PC-3 (cell line): ENCODE measurements at regions not wholly inside any gene's neighbourhood (a gene's known extent, or its start where the extent isn't known, plus 50 kb on each side); places are given as distances from the start of the nearest gene placed in this dataset.

Experiments
- ATAC-seq: fragments of 200-7000 bp; cut with Tn5 transposase; 2 replicates; pipeline ENCODE4 v1.9.1; 2020; ENCODE audit warnings: mild to moderate bottlenecking, moderate library complexity
- BruUV-seq: library from RNA; stranded (reverse); fragments of 400-500 nt; replicated peaks from 2 replicates; lab custom pipeline; 2021; lab: Mats Ljungman, UMichigan
- CTCF ChIA-PET: fragments of 300-600 bp; sonication (Branson Sonifier 250); formaldehyde crosslinking; loops from one replicate; lab custom pipeline; 2022; ENCODE audit warnings: antibody characterized with exemption; lab: Charles Lee
- POLR2A ChIA-PET: fragments of 300-600 bp; sonication (Branson Sonifier 250); formaldehyde crosslinking; loops from one replicate; lab custom pipeline; 2022; ENCODE audit warnings: antibody characterized with exemption; ENCODE audit not compliant: unreplicated experiment; lab: Charles Lee
- DNase-seq: peaks from one replicate; pipeline ENCODE4 v3.0.0-alpha.2; 2015
- H2AFZ ChIP-seq: fragments of 300-600 bp; sonication (generic); 2 replicates; pipeline ENCODE4 v1.6.0; 2016; ENCODE audit warnings: antibody characterized with exemption, low read length
- H3F3A ChIP-seq: fragments of 300-600 bp; sonication (generic); one replicate; pipeline ENCODE4 v1.6.0; 2017; ENCODE audit warnings: antibody characterized with exemption, low read length, control low read depth, mild to moderate bottlenecking; ENCODE audit not compliant: unreplicated experiment
- H3K27ac ChIP-seq: fragments of 300-600 bp; sonication (generic); 2 replicates; pipeline ENCODE4 v1.5.1; 2016; ENCODE audit warnings: mild to moderate bottlenecking, low read length
- H3K27me3 ChIP-seq: fragments of 300-600 bp; sonication (generic); 2 replicates; pipeline ENCODE4 v1.6.1; 2016; ENCODE audit warnings: low read length, mixed read lengths
- H3K36me3 ChIP-seq: fragments of 300-600 bp; sonication (generic); 2 replicates; pipeline ENCODE4 v1.6.1; 2016; ENCODE audit warnings: low read depth, mixed run types, low read length, mixed read lengths
- H3K4me1 ChIP-seq: fragments of 300-600 bp; sonication (generic); 2 replicates; pipeline ENCODE4 v1.5.1; 2016; ENCODE audit warnings: low read length; ENCODE audit not compliant: insufficient read depth
- H3K4me2 ChIP-seq: fragments of 300-600 bp; sonication (generic); 2 replicates; pipeline ENCODE4 v1.6.0; 2016; ENCODE audit warnings: low read length
- H3K4me3 ChIP-seq: fragments of 300-600 bp; sonication (generic); 2 replicates; pipeline ENCODE4 v1.5.1; 2016; ENCODE audit warnings: mild to moderate bottlenecking, low read length, mixed read lengths
- H3K79me2 ChIP-seq: fragments of 300-600 bp; sonication (generic); 2 replicates; pipeline ENCODE4 v1.6.1; 2017; ENCODE audit warnings: low read length, mixed read lengths
- H3K9ac ChIP-seq: fragments of 300-600 bp; sonication (generic); 2 replicates; pipeline ENCODE4 v1.6.0; 2016; ENCODE audit warnings: mild to moderate bottlenecking, low read length
- H3K9me2 ChIP-seq: fragments of 300-600 bp; sonication (generic); replicated peaks from 2 replicates; pipeline ENCODE4 v1.6.1; 2016; ENCODE audit warnings: mixed run types, low read length, mixed read lengths
- H3K9me3 ChIP-seq: fragments of 300-600 bp; sonication (generic); 2 replicates; pipeline ENCODE4 v1.6.1; 2016; ENCODE audit warnings: low read length, mixed read lengths
- H4K20me1 ChIP-seq: fragments of 300-600 bp; sonication (generic); 2 replicates; pipeline ENCODE4 v1.6.1; 2016; ENCODE audit warnings: low read length, mixed read lengths
- EZH2 ChIP-seq: fragments of 300-600 bp; sonication (generic); IDR thresholded peaks from one replicate; pipeline ENCODE4 v1.6.1; 2017; ENCODE audit warnings: antibody characterized with exemption, mild to moderate bottlenecking, low read length; ENCODE audit not compliant: unreplicated experiment
- EZH2phosphoT487 ChIP-seq: fragments of 300-600 bp; sonication (generic); IDR thresholded peaks from 2 replicates; pipeline ENCODE4 v1.6.1; 2018; ENCODE audit warnings: mild to moderate bottlenecking, antibody characterized with exemption, low read length, borderline replicate concordance
- intact Hi-C: fragments of 100-400 bp; cut with micrococcal nuclease; formaldehyde crosslinking; loops from 2 replicates; pipeline ENCODE4 v1.9.0; 2023
- TF ChIP-seq, protein P1 (sequence below): fragments of 300-600 bp; sonication (generic); conservative IDR thresholded peaks from 2 replicates; pipeline ENCODE4 v1.5.1; 2017; ENCODE audit warnings: antibody characterized with exemption, low read depth, mild to moderate bottlenecking, low read length

DNA sequence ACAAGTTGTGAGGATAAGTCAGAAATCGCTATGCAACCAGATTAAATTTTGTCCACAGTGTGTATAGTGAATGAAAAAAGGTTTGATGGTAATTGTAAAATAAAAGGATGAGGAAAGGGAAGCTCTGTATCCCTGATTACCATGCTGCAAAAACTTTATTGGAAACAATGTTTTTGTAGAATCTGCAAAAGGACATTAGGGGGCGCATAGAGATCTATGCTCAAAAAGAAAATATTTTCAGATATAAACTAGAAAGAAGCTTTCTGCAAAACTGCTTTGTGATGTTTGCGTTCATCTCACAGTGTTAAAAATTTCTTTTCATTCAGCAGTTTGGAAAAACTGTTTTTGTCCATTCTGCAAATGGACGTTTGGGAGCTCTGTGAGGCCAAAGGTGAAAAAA, 390.5 kb downstream of the OR4C45 start:
- no TSS peak for BruUV-seq
- no peak for DNase-seq
- intact Hi-C loops, result no loop called here
- H3K4me1 ChIP-seq, result no peaks in the 10 kb centered on the region
- no peaks in the 10 kb centered on the region for H3F3A ChIP-seq
- no peaks in the 10 kb centered on the region for H3K27me3 ChIP-seq
- H3K27ac ChIP-seq, result no peak overlapping the region
- ChIA-PET POLR2A (no interaction called here), CTCF (no interaction called here)
- no peak for ATAC-seq
- H3K79me2 ChIP-seq, result no peaks in the 10 kb centered on the region
- no peak overlapping the region for H3K4me3 ChIP-seq
- no peak overlapping the region for H2AFZ ChIP-seq
- H3K4me2 ChIP-seq, result no peak overlapping the region
- H3K9ac ChIP-seq, result no peak overlapping the region
- H3K9me3 ChIP-seq, result 0 out of 2 replicates have a peak, but pooled peaks cover 10% of the 10 kb centered on the region
- H4K20me1 ChIP-seq, result no peaks in the 10 kb centered on the region
- H3K9me2 ChIP-seq, result no peaks in the 10 kb centered on the region
- TF ChIP-seq EZH2 (no peak), EZH2phosphoT487 (no peak)
- TF ChIP-seq, protein P1, sequence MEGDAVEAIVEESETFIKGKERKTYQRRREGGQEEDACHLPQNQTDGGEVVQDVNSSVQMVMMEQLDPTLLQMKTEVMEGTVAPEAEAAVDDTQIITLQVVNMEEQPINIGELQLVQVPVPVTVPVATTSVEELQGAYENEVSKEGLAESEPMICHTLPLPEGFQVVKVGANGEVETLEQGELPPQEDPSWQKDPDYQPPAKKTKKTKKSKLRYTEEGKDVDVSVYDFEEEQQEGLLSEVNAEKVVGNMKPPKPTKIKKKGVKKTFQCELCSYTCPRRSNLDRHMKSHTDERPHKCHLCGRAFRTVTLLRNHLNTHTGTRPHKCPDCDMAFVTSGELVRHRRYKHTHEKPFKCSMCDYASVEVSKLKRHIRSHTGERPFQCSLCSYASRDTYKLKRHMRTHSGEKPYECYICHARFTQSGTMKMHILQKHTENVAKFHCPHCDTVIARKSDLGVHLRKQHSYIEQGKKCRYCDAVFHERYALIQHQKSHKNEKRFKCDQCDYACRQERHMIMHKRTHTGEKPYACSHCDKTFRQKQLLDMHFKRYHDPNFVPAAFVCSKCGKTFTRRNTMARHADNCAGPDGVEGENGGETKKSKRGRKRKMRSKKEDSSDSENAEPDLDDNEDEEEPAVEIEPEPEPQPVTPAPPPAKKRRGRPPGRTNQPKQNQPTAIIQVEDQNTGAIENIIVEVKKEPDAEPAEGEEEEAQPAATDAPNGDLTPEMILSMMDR, result 0 out of 2 replicates have a peak, but pooled peaks have one; percentile 20
- H3K36me3 ChIP-seq, result no peaks in the 10 kb centered on the region; the same call in 1 of the 2 replicates
